Progenitor cell of endocrine pancreas (in vitro differentiated cells): ENCODE measurements at regions not wholly inside any gene's neighbourhood (a gene's known extent, or its start where the extent isn't known, plus 50 kb on each side); places are given as distances from the start of the nearest gene placed in this dataset.

Experiments used
- DNase-seq: peaks from one replicate; pipeline ENCODE4 v3.0.0; 2021; ENCODE audit warnings: low spot score; ENCODE audit not compliant: unreplicated experiment
- H3K27ac Mint-ChIP-seq: 2 replicates; pipeline ENCODE4 v1.8.0; 2021; ENCODE audit warnings: mild to moderate bottlenecking, moderate library complexity, mixed read lengths
- H3K27me3 Mint-ChIP-seq: 2 replicates; pipeline ENCODE4 v1.8.0; 2021; ENCODE audit warnings: mixed read lengths
- H3K36me3 Mint-ChIP-seq: 2 replicates; pipeline ENCODE4 v1.8.0; 2022; ENCODE audit warnings: mixed read lengths; ENCODE audit not compliant: insufficient read depth
- H3K4me1 Mint-ChIP-seq: 2 replicates; pipeline ENCODE4 v1.8.0; 2021; ENCODE audit warnings: low read depth, mixed read lengths
- H3K4me3 Mint-ChIP-seq: 2 replicates; pipeline ENCODE4 v1.8.0; 2021; ENCODE audit warnings: low read depth, mild to moderate bottlenecking, moderate library complexity, mixed read lengths
- H3K9me3 Mint-ChIP-seq: 2 replicates; pipeline ENCODE4 v1.8.0; 2021; ENCODE audit warnings: low read depth, mixed read lengths
- CTCF ChIP-seq: fragments of 200-600 bp; sonication (generic); IDR thresholded peaks from one replicate; pipeline ENCODE4 v1.5.0; 2021; ENCODE audit warnings: antibody characterized with exemption, mild to moderate bottlenecking; ENCODE audit not compliant: unreplicated experiment

DNA sequence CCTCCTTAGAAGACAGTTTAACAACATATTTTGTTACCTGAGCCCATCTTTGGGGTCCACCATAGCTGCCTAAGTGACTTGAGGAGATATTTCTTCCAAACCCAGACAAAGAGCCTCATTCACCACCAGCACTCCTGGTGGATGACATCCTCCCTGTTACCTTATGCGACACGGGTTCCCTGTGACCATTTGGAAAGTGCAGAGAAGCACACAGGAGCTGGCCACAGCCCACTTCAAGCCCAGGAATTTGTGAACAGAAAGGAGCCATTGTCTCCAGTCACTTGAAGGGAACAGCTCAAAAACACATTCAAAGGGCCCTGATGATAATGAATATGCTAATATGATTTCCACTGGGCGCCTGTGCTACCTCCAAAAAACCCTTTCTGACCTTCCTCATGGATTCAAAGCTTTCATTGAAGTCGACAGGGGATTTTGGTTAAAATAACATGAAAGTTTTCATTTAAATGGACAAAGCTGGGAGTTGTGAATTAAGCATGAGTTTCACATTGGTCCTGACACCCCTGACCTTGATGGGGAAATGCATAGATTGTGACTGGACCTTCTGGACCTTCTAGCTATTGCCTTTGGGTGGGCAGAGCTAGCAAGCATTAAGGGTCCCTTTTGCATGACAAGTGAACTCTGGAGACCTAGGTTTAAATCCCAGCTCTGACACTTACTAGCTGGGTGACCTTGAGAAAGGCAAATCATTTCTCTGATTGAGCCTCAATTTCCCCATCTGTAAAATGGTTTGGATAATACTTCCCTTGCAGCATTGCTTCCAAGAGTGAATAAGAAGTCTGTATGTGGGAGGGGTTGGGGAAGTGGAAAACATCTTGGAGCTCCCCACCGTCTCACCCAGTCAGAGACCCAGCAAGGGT is 83.3 kb upstream of the SIRPA start:
- Mint-ChIP-seq H3K4me3 (no peak overlapping the region), H3K27ac (peak overlapping the region; percentile 71), H3K36me3 (no peaks in the 10 kb centered on the region), H3K4me1 (peaks cover 11% of the 10 kb centered on the region), H3K27me3 (peaks cover 56% of the 10 kb centered on the region), H3K9me3 (no peaks in the 10 kb centered on the region)
- TF ChIP-seq CTCF: no peak
- no peak for DNase-seq

DNA sequence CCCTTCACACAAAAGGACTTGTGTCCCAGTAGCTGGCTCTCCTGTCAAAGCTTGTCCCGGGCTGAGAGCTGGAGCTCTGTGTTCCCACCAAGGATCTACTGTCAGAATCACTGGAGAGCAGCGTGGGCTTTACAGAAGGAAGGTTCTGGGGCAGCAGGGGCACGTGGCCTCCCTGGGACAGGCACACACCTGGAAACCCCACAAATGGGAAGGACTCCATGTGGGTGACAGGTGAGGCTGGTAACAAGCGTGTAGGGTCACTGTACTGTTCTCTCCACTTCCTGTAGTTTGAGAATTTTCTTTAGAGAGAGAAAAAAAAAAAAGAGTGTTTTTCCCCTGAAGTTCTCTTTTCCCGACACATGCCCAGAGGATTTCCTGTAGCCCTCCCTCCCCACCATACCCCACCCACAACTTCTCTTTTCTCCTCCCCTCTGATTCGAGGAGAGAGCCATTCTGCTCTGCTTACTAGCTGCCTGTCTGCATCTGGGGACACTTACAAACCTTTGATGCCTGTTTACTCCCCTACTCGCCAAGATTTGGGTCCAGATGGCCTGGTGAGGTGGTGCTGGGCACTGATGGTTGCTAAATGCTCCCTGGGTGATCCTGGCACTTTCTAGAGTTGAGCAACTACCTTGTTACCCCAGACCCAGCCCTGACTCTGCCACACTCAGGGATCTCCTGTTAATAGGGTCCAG is 84.1 kb upstream of the SIRPA start:
- Mint-ChIP-seq H3K4me3 (no peak overlapping the region), H3K27ac (peak overlapping the region; percentile 71), H3K36me3 (no peaks in the 10 kb centered on the region), H3K9me3 (no peaks in the 10 kb centered on the region), H3K4me1 (peaks cover 11% of the 10 kb centered on the region), H3K27me3 (peaks cover 55% of the 10 kb centered on the region)
- no peak for DNase-seq
- TF ChIP-seq CTCF: no peak

DNA sequence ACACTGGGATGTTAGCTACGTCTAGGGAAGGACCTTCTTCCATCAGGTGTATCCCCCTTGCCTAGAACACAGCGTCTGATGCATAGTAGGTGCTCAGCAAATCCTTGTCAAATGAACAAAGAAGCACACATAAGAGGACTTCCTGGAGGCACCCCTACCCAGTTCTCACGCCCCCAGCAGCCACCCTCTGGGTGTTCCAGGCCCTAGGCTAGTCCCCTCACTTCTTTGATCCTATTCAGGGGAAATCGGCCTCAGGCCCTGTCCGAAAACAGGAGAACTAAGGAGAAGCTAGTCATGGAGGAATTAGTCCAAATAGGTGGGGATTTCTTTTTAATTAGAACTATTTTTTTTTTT is 84.7 kb upstream of the SIRPA start:
- Mint-ChIP-seq H3K4me3 (no peak overlapping the region), H3K36me3 (no peaks in the 10 kb centered on the region), H3K27me3 (peaks cover 56% of the 10 kb centered on the region), H3K9me3 (no peaks in the 10 kb centered on the region), H3K4me1 (peaks cover 11% of the 10 kb centered on the region), H3K27ac (no peak overlapping the region)
- no peak for TF ChIP-seq CTCF
- no peak for DNase-seq

GRCh38 chr20:1809611-1810510 is 85.3 kb upstream of the SIRPA start:
- H3K27me3 Mint-ChIP-seq: peaks cover 57% of the 10 kb centered on the region
- H3K4me1 Mint-ChIP-seq: peaks cover 11% of the 10 kb centered on the region
- no peaks in the 10 kb centered on the region for H3K36me3 Mint-ChIP-seq
- no peaks in the 10 kb centered on the region for H3K9me3 Mint-ChIP-seq
- H3K27ac Mint-ChIP-seq: no peak overlapping the region
- no peak for DNase-seq
- no peak overlapping the region for H3K4me3 Mint-ChIP-seq
- TF ChIP-seq CTCF: no peak

- DNase-seq: no peak
- Mint-ChIP-seq H3K4me3 (no peak overlapping the region), H3K27me3 (peaks cover 60% of the 10 kb centered on the region), H3K9me3 (no peaks in the 10 kb centered on the region), H3K27ac (no peak overlapping the region), H3K36me3 (no peaks in the 10 kb centered on the region), H3K4me1 (peaks cover 11% of the 10 kb centered on the region)
- TF ChIP-seq CTCF: no peak
These were observed 86.1 kb upstream of the SIRPA start for GRCh38 chr20:1809131-1809572.
